Upper lobe of left lung (tissue), 6 donors: ENCODE measurements at regions not wholly inside any gene's neighbourhood (a gene's known extent, or its start where the extent isn't known, plus 50 kb on each side); places are given as distances from the start of the nearest gene placed in this dataset.

Source experiments
- ATAC-seq, 2 donors: fragments of 200-7000 bp; cut with Tn5 transposase; one replicate each; pipeline ENCODE4 v1.9.1; 2022; ENCODE audit warnings: mild to moderate bottlenecking in 2 of 2, moderate library complexity in 2 of 2; ENCODE audit not compliant: low FRiP score in 2 of 2
- DNase-seq, 2 donors: peaks; one replicate each; pipeline ENCODE4 v3.0.0-alpha.2; 2019 to 2020
- H3K27ac ChIP-seq, 4 donors: fragments of 200-600 bp; sonication (generic); one replicate each; pipeline ENCODE4 v1.5.1; 2016 to 2019
- H3K27me3 ChIP-seq, 4 donors: fragments of 200-600 bp; sonication (generic); one replicate each; pipeline ENCODE4 v1.5.1; 2017 to 2019
- H3K36me3 ChIP-seq, 4 donors: fragments of 200-600 bp; sonication (generic); one replicate each; pipeline ENCODE4 v1.5.1; 2016 to 2019
- H3K4me1 ChIP-seq, 4 donors: fragments of 200-600 bp; sonication (generic); one replicate each; pipeline ENCODE4 v1.5.1; 2018 to 2019
- H3K4me3 ChIP-seq, 4 donors: fragments of 200-600 bp; sonication (generic); one replicate each; pipeline ENCODE4 v1.5.1; 2017 to 2019; ENCODE audit warnings: mild to moderate bottlenecking in 2 of 4, moderate library complexity in 1 of 4
- H3K9me3 ChIP-seq, 4 donors: fragments of 200-600 bp; sonication (generic); one replicate each; pipeline ENCODE4 v1.5.1; 2018 to 2019
- CTCF ChIP-seq, 6 experiments: fragments of 450-650 bp in 4 of 6; fragments of 200-600 bp in 2 of 6; sonication (generic) in 2 of 6; IDR thresholded peaks; one replicate each; pipeline ENCODE4 v1.5.1; 2016 to 2019; ENCODE audit warnings: antibody characterized with exemption in 6 of 6
- EP300 ChIP-seq, 4 donors: sonication (generic); formaldehyde crosslinking; IDR thresholded peaks; one replicate each; pipeline ENCODE4 v1.5.1; 2017; ENCODE audit warnings: antibody characterized with exemption in 4 of 4, control low read depth in 2 of 4
- POLR2A ChIP-seq, 4 donors: fragments of 450-650 bp; IDR thresholded peaks; one replicate each; pipeline ENCODE4 v1.5.1; 2016 to 2017; ENCODE audit warnings: antibody characterized with exemption in 4 of 4, mild to moderate bottlenecking in 2 of 4
- POLR2AphosphoS5 ChIP-seq, 2 donors: sonication (generic); formaldehyde crosslinking; IDR thresholded peaks; one replicate each; pipeline ENCODE4 v1.5.1; 2017; ENCODE audit warnings: antibody characterized with exemption in 2 of 2
- WGBS, 2 donors: methylation state at CpG; one replicate each; pipeline ENCODE4 v1.1.5; 2017 to 2018; 5-methylcytosine and 5-hydroxymethylcytosine counted together
- donor health status: DM: no; HTN: no; CAD: no; lungs with moderate emphysema.
- donor health status: DM: no; HTN: yes; CAD: no; lungs with severe emphysema.

- TF ChIP-seq EP300 (IDR thresholded peaks at IDR 0.05) (no peak), CTCF (IDR thresholded peaks at IDR 0.05) (no peak), POLR2A (IDR thresholded peaks at IDR 0.05) (no peak), POLR2AphosphoS5 (IDR thresholded peaks at IDR 0.05) (no peak)
- 36 to 40% methylated on average over 1 of the region's 1 CpG for WGBS, 2 donors
Observed at GRCh38 chr4:15291122-15291521, 136.7 kb upstream of the C1QTNF7 start.

DNA sequence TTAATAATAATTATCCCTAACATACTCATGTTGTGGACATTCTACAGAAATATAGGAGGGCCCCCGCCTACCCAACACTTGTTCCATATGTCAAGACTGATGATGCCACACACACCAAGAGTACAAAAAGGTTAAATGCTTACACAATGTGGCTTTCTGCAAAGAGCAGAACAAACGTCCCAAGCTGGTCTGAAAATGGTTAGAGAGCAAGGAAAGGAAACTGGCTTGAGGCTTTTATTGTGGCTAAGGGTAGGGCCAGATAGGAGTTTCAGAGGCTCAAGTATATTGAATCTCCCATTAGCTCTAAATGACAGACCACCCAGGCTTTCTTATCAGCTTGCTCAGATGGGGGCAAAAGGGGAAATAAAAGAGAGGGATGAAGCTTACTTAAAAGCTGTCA, 134.1 kb upstream of the C1QTNF7 start:
- H3K4me3 ChIP-seq: no peak overlapping the region
- H3K27ac ChIP-seq: no peak overlapping the region
- 52 to 63% methylated on average over 2 of the region's 2 CpGs for WGBS, 2 donors
- no peak for ATAC-seq
- H3K27me3 ChIP-seq: no peaks in the 10 kb centered on the region
- no peak for TF ChIP-seq CTCF (IDR thresholded peaks at IDR 0.05)
- TF ChIP-seq EP300 (IDR thresholded peaks at IDR 0.05): no peak
- TF ChIP-seq POLR2AphosphoS5 (IDR thresholded peaks at IDR 0.05): no peak
- TF ChIP-seq POLR2A (IDR thresholded peaks at IDR 0.05): no peak
- no peak for DNase-seq
- H3K36me3 ChIP-seq: no peaks in the 10 kb centered on the region
- H3K9me3 ChIP-seq: no peaks in the 10 kb centered on the region
- H3K4me1 ChIP-seq: no peaks in the 10 kb centered on the region

More at GRCh38 chr4:15291122-15291521, 136.7 kb upstream of the C1QTNF7 start:
- Histone ChIP-seq H3K4me3 (no peak overlapping the region), H3K27me3 (no peaks in the 10 kb centered on the region), H3K27ac (no peak overlapping the region), H3K9me3 (no peaks in the 10 kb centered on the region), H3K4me1 (no peaks in the 10 kb centered on the region), H3K36me3 (no peaks in the 10 kb centered on the region)
- no peak for DNase-seq
- ATAC-seq: no peak

GRCh38 chr4:15294202-15294601, 133.6 kb upstream of the C1QTNF7 start:
- H3K4me3 ChIP-seq: no peak overlapping the region
- H3K27me3 ChIP-seq: no peaks in the 10 kb centered on the region
- DNase-seq: no peak
- no peaks in the 10 kb centered on the region for H3K9me3 ChIP-seq
- no peak overlapping the region for H3K27ac ChIP-seq
- no peaks in the 10 kb centered on the region for H3K4me1 ChIP-seq
- H3K36me3 ChIP-seq: no peaks in the 10 kb centered on the region
- no peak for ATAC-seq
- no peak for TF ChIP-seq POLR2A (IDR thresholded peaks at IDR 0.05)
- TF ChIP-seq CTCF (IDR thresholded peaks at IDR 0.05): no peak
- no peak for TF ChIP-seq EP300 (IDR thresholded peaks at IDR 0.05)
- TF ChIP-seq POLR2AphosphoS5 (IDR thresholded peaks at IDR 0.05): no peak
- 91 to 100% methylated on average over 1 of the region's 1 CpG for WGBS, 2 donors

DNA sequence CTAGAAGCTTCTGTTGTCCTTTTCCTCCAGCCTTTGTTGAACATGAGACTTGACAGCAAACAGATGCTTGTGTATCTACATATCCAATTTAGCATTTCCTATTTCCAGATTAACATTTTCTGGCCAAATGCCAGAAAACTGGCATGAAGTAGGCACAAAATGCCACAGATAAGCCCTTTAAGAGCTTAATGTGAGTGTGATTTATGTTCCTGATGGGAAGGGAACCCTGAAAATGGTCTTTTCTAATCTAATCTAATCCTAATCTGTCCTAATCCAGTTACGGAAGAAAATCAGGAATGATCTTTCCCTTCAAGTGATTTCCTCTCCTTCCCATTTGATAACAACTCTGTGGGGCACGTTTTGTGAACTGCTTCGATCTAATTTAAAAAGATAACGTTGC, 133.0 kb upstream of the C1QTNF7 start:
- no peaks in the 10 kb centered on the region for H3K27me3 ChIP-seq
- no peak for DNase-seq
- no peaks in the 10 kb centered on the region for H3K9me3 ChIP-seq
- no peak for ATAC-seq
- WGBS, 2 donors: 46 to 50% methylated on average over 4 of the region's 4 CpGs
- no peaks in the 10 kb centered on the region for H3K36me3 ChIP-seq
- no peaks in the 10 kb centered on the region for H3K4me1 ChIP-seq
- H3K4me3 ChIP-seq: no peak overlapping the region
- no peak overlapping the region for H3K27ac ChIP-seq
- TF ChIP-seq POLR2A (IDR thresholded peaks at IDR 0.05) (no peak), POLR2AphosphoS5 (IDR thresholded peaks at IDR 0.05) (no peak), EP300 (IDR thresholded peaks at IDR 0.05) (no peak), CTCF (IDR thresholded peaks at IDR 0.05) (no peak)

- 61 to 62% methylated on average over 8 of the region's 8 CpGs for WGBS, 2 donors
- no peak for TF ChIP-seq POLR2A (IDR thresholded peaks at IDR 0.05)
- TF ChIP-seq EP300 (IDR thresholded peaks at IDR 0.05): no peak
- TF ChIP-seq CTCF (IDR thresholded peaks at IDR 0.05): no peak
- no peak for TF ChIP-seq POLR2AphosphoS5 (IDR thresholded peaks at IDR 0.05)
- Histone ChIP-seq H3K4me1 (no peaks in the 10 kb centered on the region), H3K4me3 (no peak overlapping the region), H3K9me3 (no peaks in the 10 kb centered on the region), H3K27ac (no peak overlapping the region), H3K36me3 (no peaks in the 10 kb centered on the region), H3K27me3 (no peaks in the 10 kb centered on the region)
- DNase-seq (no peak), ATAC-seq (no peak)
Observed at GRCh38 chr4:15295421-15296162, 132.2 kb upstream of the C1QTNF7 start.
